NCI-H187 (cell line): ENCODE measurements at regions not wholly inside any gene's neighbourhood (a gene's known extent, or its start where the extent isn't known, plus 50 kb on each side); places are given as distances from the start of the nearest gene placed in this dataset.
"Not testable (repeated sequence)": the region's sequence is repeated elsewhere in the genome, so short reads cannot be mapped to it uniquely, and the experiment has no call there.

ENCODE experiments used
- DNase-seq, 2 experiments: peaks; one replicate each; lab custom pipeline; 2025; lab: John Stamatoyannopoulos, UW

GRCh38 chr9:102941868-102942267, 53.3 kb upstream of the CYLC2 start:
- DNase-seq, result no peak

- DNase-seq, result no peak
Measured at GRCh38 chr9:102922526-102922925, 72.6 kb upstream of the CYLC2 start.

DNA sequence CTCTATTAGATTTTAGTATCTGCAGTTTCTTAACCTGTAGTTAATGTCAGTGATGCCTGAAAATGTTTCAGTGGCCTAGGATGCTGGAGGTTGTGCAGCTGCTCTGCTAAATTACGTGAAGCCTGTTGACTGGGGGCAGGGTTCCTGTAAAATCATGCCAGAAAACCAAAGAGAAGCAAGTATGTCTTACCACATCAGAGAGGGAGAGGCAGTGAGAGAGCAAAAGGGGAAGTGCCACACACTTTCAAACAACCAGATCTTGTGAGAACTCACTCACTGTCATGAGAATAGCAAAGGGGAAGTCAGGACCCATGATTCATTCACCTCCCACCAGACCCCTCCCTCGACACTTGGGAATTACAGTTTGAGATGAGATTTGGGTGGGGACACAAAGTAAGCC, 83.9 kb upstream of the CYLC2 start:
- no peak for DNase-seq

DNA sequence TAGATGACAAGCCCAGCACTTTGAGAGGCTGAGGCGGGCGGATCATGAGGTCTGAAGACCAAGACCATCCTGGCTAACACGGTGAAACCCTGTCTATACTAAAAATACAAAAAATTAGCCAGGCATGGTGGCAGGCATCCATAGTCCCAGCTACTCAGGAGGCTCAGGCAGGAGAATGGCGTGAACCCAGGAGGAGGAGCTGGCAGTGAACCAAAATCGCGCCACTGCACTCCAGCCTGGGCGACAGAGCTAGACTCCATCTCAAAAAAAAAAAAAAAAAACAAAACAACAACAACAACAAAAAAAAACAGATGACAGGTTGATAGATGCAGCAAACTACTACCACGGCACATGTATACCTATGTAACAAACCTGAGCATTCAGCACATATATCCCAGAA, 89.3 kb upstream of the CYLC2 start:
- not testable (repeated sequence) for DNase-seq

DNA sequence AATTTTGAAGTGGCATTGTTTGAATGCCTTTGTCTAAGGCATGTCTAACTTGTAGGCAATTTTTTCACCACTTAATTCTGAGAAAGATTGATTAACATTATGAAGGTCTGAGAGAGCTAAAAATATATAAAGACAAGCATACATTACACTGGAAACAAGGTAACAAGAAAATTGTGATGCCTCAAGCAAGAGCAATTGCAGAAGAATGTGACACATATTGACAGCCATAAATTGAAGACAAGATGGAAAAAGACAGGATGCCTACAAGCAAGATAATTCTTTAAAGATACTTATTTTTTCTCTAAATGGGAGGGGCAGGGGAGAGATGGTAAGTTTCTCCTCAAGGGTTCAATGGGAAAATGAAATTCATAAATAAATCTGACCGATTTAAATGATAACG, 103.1 kb upstream of the CYLC2 start:
- no peak for DNase-seq

GRCh38 chr9:102888747-102889146, 106.4 kb upstream of the CYLC2 start:
- DNase-seq, result not testable (repeated sequence)

DNA sequence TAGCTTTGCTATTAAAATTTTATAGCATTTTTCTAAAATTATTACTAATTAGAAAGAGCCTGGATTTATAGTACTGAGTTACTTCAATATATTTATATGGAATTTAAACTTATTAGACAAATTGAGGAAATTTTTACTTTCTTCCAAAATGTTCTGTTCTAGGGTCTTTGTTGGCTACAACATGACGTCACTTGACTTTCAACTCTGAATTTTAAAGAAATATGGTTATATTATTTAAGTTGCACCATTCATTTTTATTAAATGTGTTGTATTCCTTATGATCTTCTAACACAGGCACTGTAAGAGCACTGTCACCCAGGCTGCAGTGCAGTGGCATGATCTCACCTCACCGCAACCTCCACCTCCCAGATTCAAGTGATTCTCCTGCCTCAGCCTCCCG, 119.4 kb upstream of the CYLC2 start:
- DNase-seq, result no peak

DNA sequence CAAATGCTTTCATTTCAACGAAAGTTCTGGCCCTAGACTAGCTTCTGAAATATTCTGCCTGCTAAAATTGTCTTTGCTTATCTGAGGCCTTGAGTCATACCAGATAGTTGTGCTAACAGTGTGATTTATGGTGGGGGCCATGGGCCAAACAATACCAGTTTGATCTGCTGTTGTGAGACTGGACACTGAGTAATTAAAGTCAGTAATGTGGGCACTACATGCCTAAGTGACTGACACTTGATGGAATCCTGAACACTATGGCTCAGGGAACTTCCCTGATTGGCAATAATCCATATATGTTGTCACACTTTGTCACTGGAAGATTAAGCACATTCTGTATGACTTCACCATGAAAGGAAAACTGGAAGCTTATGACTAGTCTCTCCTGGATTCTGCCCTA, 127.6 kb upstream of the CYLC2 start:
- DNase-seq, result no peak

DNA sequence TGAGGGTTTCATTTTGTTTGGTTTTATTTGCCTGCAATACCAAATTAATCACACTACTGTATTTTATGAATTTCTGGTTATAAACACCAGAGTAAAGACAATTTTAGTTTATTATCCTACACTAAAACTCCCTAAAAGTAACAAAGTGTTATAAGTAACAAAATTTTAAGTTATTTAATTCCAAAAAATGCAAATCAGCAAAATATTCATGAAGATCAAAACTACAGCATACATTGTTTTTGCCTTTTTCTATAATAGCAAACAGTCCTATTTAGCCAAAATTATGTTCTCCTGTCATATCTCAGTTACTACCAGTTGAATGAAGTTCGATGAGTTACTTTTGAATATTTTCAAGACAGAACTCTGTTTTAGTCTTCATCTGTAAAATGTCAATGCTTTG, 132.7 kb upstream of the CYLC2 start:
- no peak for DNase-seq

DNA sequence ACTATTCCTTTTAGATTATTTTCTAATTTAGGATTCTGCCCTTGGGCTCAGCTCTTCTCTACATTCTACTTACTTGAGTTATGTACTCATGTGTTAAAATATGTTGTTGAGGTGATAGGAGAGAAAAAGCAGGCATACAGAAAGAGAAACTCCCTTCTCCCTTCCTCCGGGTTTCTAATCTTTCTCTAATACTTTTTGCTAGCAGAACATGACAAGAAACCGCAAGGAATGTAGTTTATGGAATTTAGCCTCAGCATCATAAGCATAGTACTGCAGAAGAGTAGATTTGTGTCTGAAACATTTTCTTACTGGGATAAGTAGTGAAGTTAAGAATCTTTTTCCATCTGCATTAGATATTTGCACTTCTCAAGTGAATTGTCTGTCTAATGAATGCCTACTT, 139.5 kb upstream of the CYLC2 start:
- no peak for DNase-seq

GRCh38 chr9:102845827-102846371, 149.2 kb upstream of the CYLC2 start:
- no peak for DNase-seq

- DNase-seq, result no peak
Measured at GRCh38 chr9:102844716-102845115, 150.4 kb upstream of the CYLC2 start.

- DNase-seq, result no peak
Measured at GRCh38 chr9:102842423-102842822, 152.7 kb upstream of the CYLC2 start.

GRCh38 chr9:102841376-102841775, 153.8 kb upstream of the CYLC2 start:
- DNase-seq, result no peak

GRCh38 chr9:102840335-102840734, 154.8 kb upstream of the CYLC2 start:
- no peak for DNase-seq

GRCh38 chr9:102832814-102833213, 162.3 kb upstream of the CYLC2 start:
- no peak for DNase-seq

DNA sequence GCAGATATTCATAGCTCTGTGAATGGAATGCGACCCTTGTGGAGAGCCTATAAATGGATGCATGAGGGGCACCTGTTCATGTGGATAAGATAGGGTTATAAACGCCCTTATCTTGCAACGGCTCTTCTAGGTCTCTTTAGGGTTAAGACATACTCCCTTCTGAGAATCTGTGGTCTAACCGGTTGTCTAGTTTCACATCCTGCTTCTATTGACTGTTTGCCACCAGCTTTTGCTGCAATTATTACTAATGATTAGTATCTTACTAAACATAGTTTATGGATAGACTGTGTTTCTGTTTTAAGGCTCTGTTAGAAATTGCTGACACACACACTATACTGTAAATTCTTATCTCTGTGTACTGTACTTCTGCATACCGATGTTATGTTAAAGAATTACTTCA, 198.9 kb upstream of the CYLC2 start:
- DNase-seq, result no peak

DNA sequence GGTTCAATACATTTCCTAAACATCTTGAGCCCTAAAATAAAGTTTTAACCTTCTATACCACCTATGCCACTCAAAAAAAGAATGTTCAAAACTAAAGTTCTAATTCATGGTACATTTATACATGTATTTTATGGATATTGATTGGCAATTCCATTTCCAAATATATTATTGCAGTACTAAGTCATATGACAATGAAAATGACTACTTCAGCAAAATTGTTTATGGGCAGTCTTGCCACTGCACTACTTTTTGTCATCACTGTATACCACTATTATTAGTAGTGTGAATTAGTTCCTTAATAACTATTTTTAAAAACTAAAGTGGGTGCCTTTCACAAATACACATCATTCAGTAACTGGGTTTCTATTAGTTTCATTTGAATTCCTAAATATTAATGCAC, 199.6 kb upstream of the CYLC2 start:
- no peak for DNase-seq

DNA sequence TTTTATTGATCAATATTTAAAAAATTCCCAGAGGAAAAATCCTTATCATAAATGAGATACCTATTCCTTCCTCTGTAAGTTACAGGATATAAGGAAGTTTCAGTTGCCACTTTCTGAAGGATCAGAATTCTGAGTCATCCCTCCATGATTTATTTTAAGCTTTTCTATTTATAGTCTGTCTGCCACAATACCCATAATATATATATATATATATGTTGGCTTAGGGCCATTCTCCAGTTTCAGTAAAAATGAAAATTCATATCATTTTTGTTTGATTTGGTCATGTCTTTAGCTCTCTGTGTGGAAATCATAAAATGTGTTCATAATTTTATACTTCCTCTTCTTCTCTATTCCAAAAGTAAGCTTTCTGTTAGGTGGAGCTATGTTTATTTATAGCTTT, 215.8 kb upstream of the CYLC2 start:
- DNase-seq, result no peak

DNA sequence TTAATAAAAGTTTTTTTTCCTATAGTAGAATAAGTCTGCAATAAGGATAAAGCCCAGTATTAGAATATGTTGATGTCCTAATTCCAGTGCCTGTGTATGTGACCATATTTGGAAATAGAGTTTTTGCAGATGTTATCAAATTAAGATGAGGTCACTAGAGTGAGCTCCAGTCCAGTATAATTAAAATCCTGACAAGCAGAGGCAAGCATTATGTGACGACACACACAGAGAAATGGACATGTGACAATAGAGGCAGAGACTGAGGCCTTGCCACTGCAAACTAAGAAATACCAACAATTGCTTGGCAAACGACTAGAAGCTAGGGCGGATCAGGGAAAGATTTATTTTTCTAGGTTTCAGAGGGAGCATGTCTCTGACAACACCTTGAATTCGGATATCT, 216.4 kb upstream of the CYLC2 start:
- no peak for DNase-seq

- DNase-seq, result no peak
Measured at GRCh38 chr9:102770704-102771103, 224.4 kb upstream of the CYLC2 start.

DNA sequence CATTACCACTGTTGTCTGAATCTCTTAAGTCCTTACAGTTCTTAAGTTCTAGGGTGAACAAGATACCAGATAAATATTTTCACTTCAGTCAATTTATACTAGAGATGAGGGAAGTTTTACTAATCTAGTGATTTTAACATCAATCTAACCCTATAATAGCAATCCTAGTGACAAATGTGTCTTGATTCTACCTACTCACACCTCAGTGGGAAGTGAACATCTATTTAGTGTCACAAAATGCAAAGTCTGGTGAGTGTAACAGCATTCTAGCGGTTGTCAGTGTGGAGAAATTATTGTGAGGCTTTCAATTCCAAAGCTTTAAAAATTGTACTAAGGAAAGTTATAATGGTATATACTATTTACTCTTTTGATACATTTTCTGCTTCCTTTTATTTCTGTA, 225.8 kb upstream of the CYLC2 start:
- DNase-seq, result no peak

GRCh38 chr9:102768002-102768401, 227.1 kb upstream of the CYLC2 start:
- no peak for DNase-seq

GRCh38 chr9:102767076-102767475, 228.1 kb upstream of the CYLC2 start:
- no peak for DNase-seq

DNA sequence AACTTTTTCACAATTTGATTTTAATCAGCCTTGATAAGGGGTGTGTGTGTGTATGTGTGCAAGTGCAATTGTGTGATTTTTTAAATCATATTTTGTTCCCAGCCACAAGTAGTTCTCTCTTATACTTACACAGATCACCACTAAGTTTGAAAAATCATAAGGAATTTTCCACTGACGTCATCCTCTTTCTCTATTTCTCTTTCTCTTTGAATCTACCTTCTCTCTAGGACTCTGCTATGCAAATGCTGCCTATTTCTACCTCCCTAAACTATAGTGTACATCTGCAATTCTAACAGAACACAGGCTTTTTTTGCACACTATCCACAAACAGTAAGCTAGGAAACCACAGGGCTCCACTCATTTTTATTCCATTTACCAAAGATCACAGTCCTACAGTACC, 254.6 kb upstream of the CYLC2 start:
- DNase-seq, result no peak
